WTC11 (cell line): ENCODE measurements at regions not wholly inside any gene's neighbourhood (a gene's known extent, or its start where the extent isn't known, plus 50 kb on each side); places are given as distances from the start of the nearest gene placed in this dataset.

Source experiments
- CTCF ChIP-seq: fragments of 200-600 bp; IDR thresholded peaks from 2 replicates; pipeline ENCODE4 v1.8.0; 2022; ENCODE audit warnings: antibody characterized with exemption
- SP1 ChIP-seq: sonication (generic); formaldehyde crosslinking; conservative IDR thresholded peaks from 2 replicates; pipeline ENCODE4 v1.8.1; 2022; ENCODE audit warnings: missing genetic modification reagents
- STAT6 ChIP-seq: sonication (generic); formaldehyde crosslinking; conservative IDR thresholded peaks from 2 replicates; pipeline ENCODE4 v1.8.1; 2023; ENCODE audit warnings: mild to moderate bottlenecking, low read depth, missing genetic modification reagents, moderate library complexity
- ZNF121 ChIP-seq: sonication (generic); formaldehyde crosslinking; IDR thresholded peaks from 2 replicates; pipeline ENCODE4 v1.8.0; 2023; ENCODE audit warnings: missing genetic modification reagents

GRCh38 chr1:194437135-194437534 lies 1250.7 kb upstream of the B3GALT2 start:
- TF ChIP-seq CTCF (no peak), SP1 (CRISPR knock-in tag) (no peak), ZNF121 (CRISPR knock-in tag) (no peak), STAT6 (no peak)
